PC-9 (cell line): ENCODE measurements at regions not wholly inside any gene's neighbourhood (a gene's known extent, or its start where the extent isn't known, plus 50 kb on each side); places are given as distances from the start of the nearest gene placed in this dataset.
A peak's percentile ranks its signal among the peaks of the same experiment; 100 is the strongest.

Experiments used
- BruUV-seq: library from RNA; stranded (reverse); fragments of 400-500 nt; replicated peaks from 2 replicates; lab custom pipeline; 2021; lab: Mats Ljungman, UMichigan
- CTCF ChIA-PET: fragments of 300-600 bp; sonication (Branson Sonifier 250); formaldehyde crosslinking; loops from one replicate; lab custom pipeline; 2022; ENCODE audit warnings: antibody characterized with exemption; lab: Charles Lee
- POLR2A ChIA-PET: fragments of 300-600 bp; sonication (Branson Sonifier 250); formaldehyde crosslinking; loops from one replicate; lab custom pipeline; 2022; ENCODE audit warnings: antibody characterized with exemption; ENCODE audit not compliant: unreplicated experiment; lab: Charles Lee
- DNase-seq, 2 experiments: peaks; one replicate each; pipeline versions ENCODE4 v3.0.0 to v3.0.0-alpha.2; 2015 to 2022; ENCODE audit warnings: mixed read lengths in 1 of 2
- H2AFZ ChIP-seq: fragments of 200-600 bp; sonication (generic); 2 replicates; pipeline ENCODE4 v1.8.1; 2017; ENCODE audit warnings: antibody characterized with exemption
- H3F3A ChIP-seq: fragments of 200-600 bp; sonication (generic); 2 replicates; pipeline ENCODE4 v1.8.1; 2017; ENCODE audit warnings: antibody characterized with exemption, mild to moderate bottlenecking, low read depth; ENCODE audit not compliant: insufficient read depth
- H3K27ac ChIP-seq: fragments of 200-600 bp; sonication (generic); 2 replicates; pipeline ENCODE4 v1.6.1; 2016; ENCODE audit warnings: mixed run types
- H3K27me3 ChIP-seq: fragments of 200-600 bp; sonication (generic); 2 replicates; pipeline ENCODE4 v1.6.1; 2016; ENCODE audit warnings: low read depth, mixed run types; ENCODE audit not compliant: insufficient read depth
- H3K36me3 ChIP-seq: fragments of 200-600 bp; sonication (generic); 2 replicates; pipeline ENCODE4 v1.6.1; 2016; ENCODE audit warnings: low read depth, mixed run types
- H3K4me1 ChIP-seq: fragments of 200-600 bp; sonication (generic); replicated peaks from 2 replicates; pipeline ENCODE4 v1.6.1; 2016; ENCODE audit warnings: mixed run types; ENCODE audit not compliant: insufficient read depth
- H3K4me2 ChIP-seq: fragments of 200-600 bp; sonication (generic); 2 replicates; pipeline ENCODE4 v1.6.1; 2017; ENCODE audit warnings: mixed run types
- H3K4me3 ChIP-seq: fragments of 200-600 bp; sonication (generic); 2 replicates; pipeline ENCODE4 v1.6.1; 2016; ENCODE audit warnings: mixed run types
- H3K79me2 ChIP-seq: fragments of 200-600 bp; sonication (generic); 2 replicates; pipeline ENCODE4 v1.6.1; 2017; ENCODE audit warnings: low read depth, mixed run types
- H3K9me2 ChIP-seq: fragments of 200-600 bp; sonication (generic); 2 replicates; pipeline ENCODE4 v1.8.1; 2017; ENCODE audit warnings: mild to moderate bottlenecking; ENCODE audit not compliant: insufficient read depth
- H3K9me3 ChIP-seq: fragments of 200-600 bp; sonication (generic); 2 replicates; pipeline ENCODE4 v1.8.1; 2016; ENCODE audit warnings: low read depth; ENCODE audit not compliant: insufficient read depth
- H4K20me1 ChIP-seq: fragments of 200-600 bp; sonication (generic); 2 replicates; pipeline ENCODE4 v1.8.1; 2017; ENCODE audit not compliant: insufficient read depth
- EZH2 ChIP-seq: fragments of 200-600 bp; sonication (generic); IDR thresholded peaks from 2 replicates; pipeline ENCODE4 v1.8.0; 2017; ENCODE audit warnings: antibody characterized with exemption, low read depth
- intact Hi-C: fragments of 100-400 bp; cut with micrococcal nuclease; formaldehyde crosslinking; loops from one replicate; pipeline ENCODE4 v1.10.0; 2022; ENCODE audit not compliant: unreplicated experiment
- TF ChIP-seq, protein P1 (sequence below): fragments of 200-600 bp; sonication (generic); conservative IDR thresholded peaks from 2 replicates; pipeline ENCODE4 v1.6.1; 2017; ENCODE audit warnings: mixed run types, antibody characterized with exemption, mild to moderate bottlenecking, moderate library complexity

DNA sequence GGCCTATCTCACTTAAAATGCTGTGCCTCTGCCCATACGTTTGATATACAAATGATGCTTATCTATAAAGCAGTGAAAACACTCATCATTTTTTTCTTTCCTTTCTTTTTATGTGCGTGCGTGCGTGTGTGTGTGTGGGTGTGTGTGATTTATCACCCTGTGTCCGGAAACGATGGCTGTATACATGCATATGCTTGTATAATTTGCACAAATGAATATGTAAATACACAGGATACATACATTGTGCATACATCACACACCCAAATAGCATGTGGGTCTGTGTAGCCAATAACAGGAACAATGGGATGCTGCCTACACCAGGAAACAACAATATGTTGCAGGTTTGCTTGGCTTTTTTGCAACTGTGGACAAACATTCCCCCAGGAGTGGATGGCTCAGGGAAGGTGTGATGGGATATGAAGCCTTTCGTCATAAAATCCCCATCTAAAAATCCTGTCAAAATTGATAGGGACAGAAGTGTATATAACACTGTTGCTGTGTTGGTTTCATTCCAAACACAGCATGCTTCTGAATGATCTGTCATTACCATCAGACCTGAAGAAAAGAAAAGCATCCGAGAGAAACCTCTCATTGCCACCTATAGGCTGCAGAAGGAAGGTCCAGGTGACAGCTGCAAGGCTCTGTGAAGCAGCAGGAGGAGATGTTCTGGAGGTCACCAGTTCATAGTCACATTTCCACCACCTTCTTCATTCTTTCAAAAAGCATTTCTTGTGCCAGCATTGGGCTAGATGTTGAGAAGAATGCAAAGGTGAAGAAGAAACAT, 503.9 kb upstream of the NR2F2 start:
- Histone ChIP-seq H3K79me2 (no peaks in the 10 kb centered on the region), H3K4me3 (no peak overlapping the region), H3K27ac (no peak overlapping the region), H3K27me3 (no peaks in the 10 kb centered on the region), H3F3A (no peaks in the 10 kb centered on the region), H3K36me3 (no peaks in the 10 kb centered on the region), H3K4me2 (no peak overlapping the region), H3K9me2 (no peaks in the 10 kb centered on the region), H3K4me1 (no peaks in the 10 kb centered on the region), H4K20me1 (no peaks in the 10 kb centered on the region), H3K9me3 (0 out of 2 replicates have a peak, but pooled peaks cover 4% of the 10 kb centered on the region), H2AFZ (no peak overlapping the region)
- intact Hi-C loops = no loop called here
- BruUV-seq = no TSS peak
- no peak for DNase-seq
- TF ChIP-seq EZH2 = no peak
- TF ChIP-seq, protein P1, sequence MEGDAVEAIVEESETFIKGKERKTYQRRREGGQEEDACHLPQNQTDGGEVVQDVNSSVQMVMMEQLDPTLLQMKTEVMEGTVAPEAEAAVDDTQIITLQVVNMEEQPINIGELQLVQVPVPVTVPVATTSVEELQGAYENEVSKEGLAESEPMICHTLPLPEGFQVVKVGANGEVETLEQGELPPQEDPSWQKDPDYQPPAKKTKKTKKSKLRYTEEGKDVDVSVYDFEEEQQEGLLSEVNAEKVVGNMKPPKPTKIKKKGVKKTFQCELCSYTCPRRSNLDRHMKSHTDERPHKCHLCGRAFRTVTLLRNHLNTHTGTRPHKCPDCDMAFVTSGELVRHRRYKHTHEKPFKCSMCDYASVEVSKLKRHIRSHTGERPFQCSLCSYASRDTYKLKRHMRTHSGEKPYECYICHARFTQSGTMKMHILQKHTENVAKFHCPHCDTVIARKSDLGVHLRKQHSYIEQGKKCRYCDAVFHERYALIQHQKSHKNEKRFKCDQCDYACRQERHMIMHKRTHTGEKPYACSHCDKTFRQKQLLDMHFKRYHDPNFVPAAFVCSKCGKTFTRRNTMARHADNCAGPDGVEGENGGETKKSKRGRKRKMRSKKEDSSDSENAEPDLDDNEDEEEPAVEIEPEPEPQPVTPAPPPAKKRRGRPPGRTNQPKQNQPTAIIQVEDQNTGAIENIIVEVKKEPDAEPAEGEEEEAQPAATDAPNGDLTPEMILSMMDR = peak; percentile 45
- POLR2A ChIA-PET = no interaction called here
- CTCF ChIA-PET = no interaction called here

DNA sequence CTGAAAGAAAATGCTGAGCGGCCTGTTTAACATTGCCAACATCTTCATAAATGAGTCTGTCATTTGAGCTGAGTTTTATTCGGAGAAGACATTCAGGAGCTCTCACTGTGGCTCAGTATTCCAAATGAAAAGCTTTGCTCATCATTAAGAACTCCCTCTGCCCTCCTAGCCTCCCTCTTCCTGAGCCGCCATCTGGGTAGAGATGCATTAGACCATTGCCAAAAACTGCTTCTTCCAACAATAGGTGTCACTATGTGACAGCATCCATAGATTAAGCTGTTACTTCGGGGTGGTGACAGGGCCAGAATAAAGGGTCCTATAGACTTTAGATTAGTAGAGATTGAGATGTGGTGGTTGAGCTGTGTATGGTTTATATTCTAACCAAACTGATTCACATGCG, 501.4 kb upstream of the NR2F2 start:
- Histone ChIP-seq H3K27ac (no peak overlapping the region), H3K4me3 (no peak overlapping the region), H4K20me1 (no peaks in the 10 kb centered on the region), H3F3A (no peaks in the 10 kb centered on the region), H3K36me3 (no peaks in the 10 kb centered on the region), H3K9me3 (0 out of 2 replicates have a peak, but pooled peaks cover 4% of the 10 kb centered on the region), H3K79me2 (no peaks in the 10 kb centered on the region), H3K4me2 (no peak overlapping the region), H3K9me2 (no peaks in the 10 kb centered on the region), H3K4me1 (no peaks in the 10 kb centered on the region), H3K27me3 (no peaks in the 10 kb centered on the region), H2AFZ (no peak overlapping the region)
- TF ChIP-seq, protein P1 = no peak
- no peak for TF ChIP-seq EZH2
- intact Hi-C loops = no loop called here
- no peak for DNase-seq
- no TSS peak for BruUV-seq
- CTCF ChIA-PET = interaction anchor here (0.7 kb wide), 2 partner anchors 499 to 770 kb away, joined by 3 to 5 read pairs; no protein-coding TSS in a partner anchor
- POLR2A ChIA-PET = interaction anchor here (0.7 kb wide), 1 partner anchor 168 kb away, joined by 4 read pairs; no protein-coding TSS in a partner anchor

DNA sequence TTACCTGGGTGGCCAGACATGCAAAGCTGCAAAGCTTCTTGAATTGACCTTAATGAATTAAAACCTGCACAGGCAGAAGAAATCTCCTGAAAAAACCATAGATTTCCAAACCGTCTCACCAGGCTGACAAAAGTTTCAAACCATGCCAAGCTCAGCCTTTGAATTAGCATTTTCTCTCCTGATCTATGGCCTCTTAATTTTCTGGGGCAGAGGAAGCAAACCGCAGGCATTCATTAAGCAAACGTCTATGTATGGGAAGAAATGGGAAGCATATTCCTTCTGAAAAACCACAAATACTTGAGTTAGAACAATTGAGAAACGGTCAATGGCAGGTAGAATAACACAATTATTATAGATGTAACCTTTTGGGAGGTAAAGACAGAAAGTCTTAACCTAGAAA, 500.2 kb upstream of the NR2F2 start:
- TF ChIP-seq, protein P1 = no peak
- TF ChIP-seq EZH2 = no peak
- intact Hi-C loops = no loop called here
- Histone ChIP-seq H3K36me3 (no peaks in the 10 kb centered on the region), H2AFZ (no peak overlapping the region), H3F3A (no peaks in the 10 kb centered on the region), H3K79me2 (no peaks in the 10 kb centered on the region), H3K27ac (no peak overlapping the region), H4K20me1 (no peaks in the 10 kb centered on the region), H3K4me2 (no peak overlapping the region), H3K27me3 (no peaks in the 10 kb centered on the region), H3K4me1 (no peaks in the 10 kb centered on the region), H3K4me3 (no peak overlapping the region), H3K9me3 (0 out of 2 replicates have a peak, but pooled peaks cover 4% of the 10 kb centered on the region), H3K9me2 (no peaks in the 10 kb centered on the region)
- ChIA-PET CTCF (no interaction called here), POLR2A (no interaction called here)
- BruUV-seq = no TSS peak
- DNase-seq = no peak
